Endothelial cell of umbilical vein (primary cell): ENCODE measurements at regions not wholly inside any gene's neighbourhood (a gene's known extent, or its start where the extent isn't known, plus 50 kb on each side); places are given as distances from the start of the nearest gene placed in this dataset.

Experiments used
- BruUV-seq: library from RNA; stranded (reverse); fragments of 400-500 nt; replicated peaks from 2 replicates; lab custom pipeline; 2021; lab: Mats Ljungman, UMichigan
- CTCF ChIA-PET: fragments of 300-600, 350-600 bp; sonication (Branson Sonifier 250); formaldehyde crosslinking; loops from one replicate; lab custom pipeline; 2021; ENCODE audit warnings: antibody characterized with exemption, inconsistent platforms; lab: Charles Lee
- POLR2A ChIA-PET: fragments of 300-600, 350-600 bp; sonication (Branson Sonifier 250); formaldehyde crosslinking; loops from one replicate; lab custom pipeline; 2021; ENCODE audit warnings: antibody characterized with exemption, inconsistent platforms; lab: Charles Lee
- DNase-seq: peaks from one replicate; pipeline ENCODE4 v3.0.0-alpha.2; 2011; ENCODE audit warnings: low read depth, low spot score
- FAIRE-seq: peaks from 2 replicates; lab custom pipeline; 2011; peaks lifted over from hg19 to GRCh38; lab: Jason Lieb, UNC
- H2AFZ ChIP-seq: 2 replicates; pipeline ENCODE4 v1.6.0; 2012; ENCODE audit warnings: low read depth, low read length, control low read depth, inconsistent platforms
- H3K27ac ChIP-seq: 2 replicates; pipeline ENCODE4 v1.5.1; 2011; ENCODE audit warnings: low read depth, mild to moderate bottlenecking, control low read depth, low read length, moderate library complexity; ENCODE audit not compliant: insufficient read depth
- H3K27me3 ChIP-seq, 2 experiments: 2 replicates each; pipeline versions ENCODE4 v1.6.0 to v1.6.1; 2011; ENCODE audit warnings: low read length in 2 of 2, mixed read lengths in 1 of 2; ENCODE audit not compliant: control insufficient read depth in 2 of 2, insufficient read depth in 2 of 2
- H3K36me3 ChIP-seq, 2 experiments: 2 replicates in 1 of 2; 3 replicates in 1 of 2; pipeline ENCODE4 v1.5.1; 2011; ENCODE audit warnings: low read length in 2 of 2, mild to moderate bottlenecking in 1 of 2, moderate library complexity in 1 of 2; ENCODE audit not compliant: control insufficient read depth in 2 of 2, insufficient read depth in 2 of 2; ENCODE audit errors: extremely low read depth in 1 of 2
- H3K4me1 ChIP-seq: 3 replicates; pipeline ENCODE4 v1.5.1; 2011; ENCODE audit warnings: mild to moderate bottlenecking, low read length; ENCODE audit not compliant: control insufficient read depth, insufficient read depth; ENCODE audit errors: extremely low read depth
- H3K4me2 ChIP-seq: 2 replicates; pipeline ENCODE4 v1.6.1; 2011; ENCODE audit warnings: low read length, control low read depth, mixed read lengths; ENCODE audit not compliant: insufficient read depth
- H3K4me3 ChIP-seq, 3 experiments: fragments of 200-600 bp in 1 of 3; sonication (generic), shearing (Covaris generic) in 1 of 3; replicated peaks in 1 of 3; 2 replicates each; pipeline ENCODE4 v1.5.1; 2011 to 2016; ENCODE audit warnings: control low read depth in 3 of 3, low read length in 3 of 3, mild to moderate bottlenecking in 2 of 3, inconsistent platforms in 1 of 3, low read depth in 1 of 3, moderate library complexity in 1 of 3; ENCODE audit not compliant: insufficient read depth in 1 of 3
- H3K79me2 ChIP-seq: 2 replicates; pipeline ENCODE4 v1.6.0; 2012; ENCODE audit warnings: low read length, inconsistent platforms; ENCODE audit not compliant: control insufficient read depth, insufficient read depth
- H3K9ac ChIP-seq: replicated peaks from 2 replicates; pipeline ENCODE3; 2011; ENCODE audit warnings: low read length, control low read depth; ENCODE audit not compliant: insufficient read depth; ENCODE audit errors: extremely low read depth
- H3K9me1 ChIP-seq: replicated peaks from 3 replicates; pipeline ENCODE4 v1.6.0; 2011; ENCODE audit warnings: mild to moderate bottlenecking, low read length; ENCODE audit not compliant: control insufficient read depth, insufficient read depth; ENCODE audit errors: extremely low read depth
- H3K9me3 ChIP-seq: replicated peaks from 2 replicates; pipeline ENCODE4 v1.5.1; 2012; ENCODE audit warnings: low read length, inconsistent platforms; ENCODE audit not compliant: control insufficient read depth, insufficient read depth
- H4K20me1 ChIP-seq: replicated peaks from 2 replicates; pipeline ENCODE3; 2011; ENCODE audit warnings: mild to moderate bottlenecking, low read length; ENCODE audit not compliant: control insufficient read depth, insufficient read depth; ENCODE audit errors: extremely low read depth
- EZH2 ChIP-seq: IDR thresholded peaks from 2 replicates; pipeline ENCODE4 v1.6.1; 2012; ENCODE audit warnings: borderline replicate concordance, low read depth, mild to moderate bottlenecking, moderate library complexity, low read length, inconsistent platforms; ENCODE audit not compliant: severe bottlenecking
- FOS ChIP-seq: IDR thresholded peaks from 2 replicates; pipeline ENCODE4 v1.6.1; 2011; ENCODE audit warnings: mild to moderate bottlenecking, low read length, moderate library complexity, borderline replicate concordance; ENCODE audit not compliant: insufficient read depth
- GATA2 ChIP-seq: IDR thresholded peaks from 2 replicates; pipeline ENCODE4 v1.7.0; 2011; ENCODE audit warnings: low read depth, mild to moderate bottlenecking, moderate library complexity, mixed read lengths, low read length; ENCODE audit not compliant: insufficient read length, insufficient read depth
- JUN ChIP-seq: IDR thresholded peaks from 2 replicates; pipeline ENCODE4 v1.6.1; 2011; ENCODE audit warnings: borderline replicate concordance, low read depth; ENCODE audit not compliant: insufficient read length, insufficient read depth
- MYC ChIP-seq: IDR thresholded peaks from one replicate; pipeline ENCODE4 v1.6.1; 2011; ENCODE audit warnings: mild to moderate bottlenecking, low read depth, low read length
- POLR2A ChIP-seq: IDR thresholded peaks from 2 replicates; pipeline ENCODE4 v1.6.1; 2012; ENCODE audit warnings: low read depth, mild to moderate bottlenecking, control low read depth, low read length
- POLR2AphosphoS5 ChIP-seq: IDR thresholded peaks from 2 replicates; pipeline ENCODE4 v1.6.1; 2012; ENCODE audit warnings: low read depth, mild to moderate bottlenecking, control low read depth, low read length, moderate library complexity; ENCODE audit not compliant: insufficient read depth
- dilution Hi-C: fragments of 300-500 bp; cut with MboI; formaldehyde crosslinking; loops from one replicate; pipeline ENCODE4 v1.15.0; 2019; ENCODE audit warnings: low sequenced_read_pairs; ENCODE audit not compliant: extremely low pct_ligation_motif_present
- intact Hi-C: fragments of 100-400 bp; cut with micrococcal nuclease; formaldehyde crosslinking; loops from one replicate; pipeline ENCODE4 v1.10.0; 2022
- TF ChIP-seq, protein P1 (sequence below), 2 donors: IDR thresholded peaks; 1 replicate in 1 of 2; 2 replicates in 1 of 2; pipeline ENCODE4 v1.5.1; 2011; ENCODE audit warnings: low read length in 2 of 2, mild to moderate bottlenecking in 2 of 2, moderate library complexity in 2 of 2, control low read depth in 1 of 2, inconsistent platforms in 1 of 2, low read depth in 1 of 2; ENCODE audit not compliant: insufficient read depth in 1 of 2; ENCODE audit errors: extremely low read depth in 1 of 2
- TF ChIP-seq, protein P2 (sequence below): IDR thresholded peaks from 2 replicates; pipeline ENCODE4 v1.6.1; 2011; ENCODE audit not compliant: insufficient read depth, insufficient read length

DNA sequence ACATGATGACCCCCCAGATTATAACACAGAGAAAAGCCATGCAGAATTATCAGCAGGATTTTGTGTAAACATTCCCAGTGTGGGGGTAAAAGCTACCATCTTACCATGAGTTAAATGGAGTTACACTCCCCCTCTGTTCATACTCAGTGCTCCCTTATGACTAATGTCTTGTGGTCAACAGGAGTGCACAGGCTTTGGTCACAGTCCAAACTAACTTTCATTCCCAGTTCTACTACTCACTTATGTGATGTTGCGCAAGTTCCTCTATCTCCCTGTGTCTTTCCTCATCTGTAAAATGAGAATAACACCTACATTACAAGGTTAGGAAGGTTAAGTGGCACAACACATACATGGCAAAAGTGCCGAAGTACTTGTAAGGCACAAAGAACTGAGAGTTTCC, 277.9 kb downstream of the RBM26 start:
- no peaks in the 10 kb centered on the region for H3K36me3 ChIP-seq
- CTCF ChIA-PET: interaction anchor here (1.0 kb wide), 1 partner anchor 12 kb away, joined by 3 read pairs; no protein-coding TSS in a partner anchor
- BruUV-seq: no TSS peak
- H3K9ac ChIP-seq: no peak overlapping the region
- dilution Hi-C loops (no loop called here), intact Hi-C loops (no loop called here)
- no peak for TF ChIP-seq JUN
- TF ChIP-seq, protein P1, sequence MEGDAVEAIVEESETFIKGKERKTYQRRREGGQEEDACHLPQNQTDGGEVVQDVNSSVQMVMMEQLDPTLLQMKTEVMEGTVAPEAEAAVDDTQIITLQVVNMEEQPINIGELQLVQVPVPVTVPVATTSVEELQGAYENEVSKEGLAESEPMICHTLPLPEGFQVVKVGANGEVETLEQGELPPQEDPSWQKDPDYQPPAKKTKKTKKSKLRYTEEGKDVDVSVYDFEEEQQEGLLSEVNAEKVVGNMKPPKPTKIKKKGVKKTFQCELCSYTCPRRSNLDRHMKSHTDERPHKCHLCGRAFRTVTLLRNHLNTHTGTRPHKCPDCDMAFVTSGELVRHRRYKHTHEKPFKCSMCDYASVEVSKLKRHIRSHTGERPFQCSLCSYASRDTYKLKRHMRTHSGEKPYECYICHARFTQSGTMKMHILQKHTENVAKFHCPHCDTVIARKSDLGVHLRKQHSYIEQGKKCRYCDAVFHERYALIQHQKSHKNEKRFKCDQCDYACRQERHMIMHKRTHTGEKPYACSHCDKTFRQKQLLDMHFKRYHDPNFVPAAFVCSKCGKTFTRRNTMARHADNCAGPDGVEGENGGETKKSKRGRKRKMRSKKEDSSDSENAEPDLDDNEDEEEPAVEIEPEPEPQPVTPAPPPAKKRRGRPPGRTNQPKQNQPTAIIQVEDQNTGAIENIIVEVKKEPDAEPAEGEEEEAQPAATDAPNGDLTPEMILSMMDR (IDR thresholded peaks at IDR 0.05; ENCODE audit: extremely low read depth in 1 of 2, insufficient read depth in 1 of 2, low read depth in 1 of 2, low read length in 2 of 2): no peak
- POLR2A ChIA-PET: no interaction called here
- no peaks in the 10 kb centered on the region for H3K4me1 ChIP-seq
- H3K9me3 ChIP-seq: no peaks in the 10 kb centered on the region
- DNase-seq (no peak), FAIRE-seq (no peak)
- H4K20me1 ChIP-seq: no peaks in the 10 kb centered on the region
- no peak overlapping the region for H3K27ac ChIP-seq
- H3K27me3 ChIP-seq: no peaks in the 10 kb centered on the region
- H3K79me2 ChIP-seq: no peaks in the 10 kb centered on the region
- no peak overlapping the region for H3K4me2 ChIP-seq
- no peaks in the 10 kb centered on the region for H3K9me1 ChIP-seq
- no peak overlapping the region for H2AFZ ChIP-seq
- no peak overlapping the region for H3K4me3 ChIP-seq

DNA sequence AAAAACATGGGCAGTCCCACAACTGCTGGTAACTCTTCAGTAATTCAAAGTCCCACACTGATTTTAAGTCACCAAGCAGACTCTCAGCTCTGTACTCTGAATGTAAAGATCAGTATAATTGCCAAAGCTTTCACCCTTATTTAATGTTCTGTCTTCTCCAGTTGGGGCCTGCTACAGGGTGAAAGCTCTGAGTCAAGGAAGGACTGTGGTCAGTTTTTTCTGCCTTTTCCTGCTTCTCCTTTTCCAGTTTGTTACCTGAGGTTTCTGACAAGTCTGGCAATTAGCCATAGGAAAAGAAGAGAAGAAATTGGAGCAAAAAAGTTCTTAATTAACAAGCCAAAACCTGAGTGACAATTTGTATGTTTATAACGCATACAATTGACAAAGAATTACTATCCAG, 279.3 kb downstream of the RBM26 start:
- DNase-seq: no peak

More for the DNA sequence above, 279.3 kb downstream of the RBM26 start:
- H3K36me3 ChIP-seq: no peaks in the 10 kb centered on the region
- H3K79me2 ChIP-seq: no peaks in the 10 kb centered on the region
- dilution Hi-C loops: no loop called here
- no peaks in the 10 kb centered on the region for H3K27me3 ChIP-seq
- TF ChIP-seq POLR2AphosphoS5: no peak
- no peak for TF ChIP-seq JUN
- no peak for TF ChIP-seq POLR2A
- TF ChIP-seq, protein P1 (IDR thresholded peaks at IDR 0.05; ENCODE audit: extremely low read depth in 1 of 2, insufficient read depth in 1 of 2, low read depth in 1 of 2, low read length in 2 of 2): no peak
- no peak for TF ChIP-seq MYC
- TF ChIP-seq, protein P2, sequence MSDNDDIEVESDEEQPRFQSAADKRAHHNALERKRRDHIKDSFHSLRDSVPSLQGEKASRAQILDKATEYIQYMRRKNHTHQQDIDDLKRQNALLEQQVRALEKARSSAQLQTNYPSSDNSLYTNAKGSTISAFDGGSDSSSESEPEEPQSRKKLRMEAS: no peak
- no peak for TF ChIP-seq EZH2
- TF ChIP-seq GATA2: no peak
- TF ChIP-seq FOS: no peak
- H3K4me3 ChIP-seq: no peak overlapping the region
- H3K4me2 ChIP-seq: no peak overlapping the region
- no peak overlapping the region for H3K27ac ChIP-seq
- intact Hi-C loops: no loop called here
- H3K9me3 ChIP-seq: no peaks in the 10 kb centered on the region
- H3K9ac ChIP-seq: no peak overlapping the region
- ChIA-PET POLR2A (no interaction called here), CTCF (no interaction called here)
- no peak overlapping the region for H2AFZ ChIP-seq
- H4K20me1 ChIP-seq: no peaks in the 10 kb centered on the region
- no peaks in the 10 kb centered on the region for H3K9me1 ChIP-seq
- FAIRE-seq: no peak
- no peaks in the 10 kb centered on the region for H3K4me1 ChIP-seq
- BruUV-seq: no TSS peak
